HCT116 (cell line): ENCODE measurements at regions not wholly inside any gene's neighbourhood (a gene's known extent, or its start where the extent isn't known, plus 50 kb on each side); places are given as distances from the start of the nearest gene placed in this dataset.

Experiments
- ATAC-seq: fragments of 200-7000 bp; cut with Tn5 transposase; 2 replicates; pipeline ENCODE4 v1.9.1; 2020; ENCODE audit warnings: mild to moderate bottlenecking, moderate library complexity
- BruUV-seq: library from RNA; stranded (reverse); fragments of 400-500 nt; replicated peaks from 2 replicates; lab custom pipeline; 2021; lab: Mats Ljungman, UMichigan
- CTCF ChIA-PET: fragments of 300-600 bp; sonication (Branson Sonifier 250); formaldehyde crosslinking; loops from one replicate; lab custom pipeline; 2021; ENCODE audit warnings: antibody characterized with exemption; lab: Charles Lee
- POLR2A ChIA-PET: fragments of 300-600, 350-600 bp; sonication (Branson Sonifier 250); formaldehyde crosslinking; loops from one replicate; lab custom pipeline; 2021; ENCODE audit warnings: antibody characterized with exemption; lab: Charles Lee
- RAD21 ChIA-PET, 2 experiments: fragments of 300-600 bp; sonication (Branson Sonifier 250); formaldehyde crosslinking; loops; one replicate each; lab custom pipeline; 2023; ENCODE audit warnings: low total read pairs in 2 of 2; ENCODE audit not compliant: uncharacterized antibody in 2 of 2, unreplicated experiment in 2 of 2, low non-redundant PET in 1 of 2; lab: Charles Lee
- DNase-seq: peaks from one replicate; pipeline ENCODE4 v3.0.0-alpha.2; 2010; ENCODE audit warnings: low read depth, low spot score
- H2AFZ ChIP-seq: fragments of 200-600 bp; shearing (Covaris generic), sonication (generic); 2 replicates; pipeline ENCODE4 v1.6.1; 2017; ENCODE audit warnings: low read depth, mixed run types, mixed read lengths, antibody characterized with exemption, low read length; ENCODE audit not compliant: poor library complexity, severe bottlenecking
- H3K27ac ChIP-seq: 2 replicates; pipeline ENCODE4 v1.5.1; 2012; ENCODE audit warnings: low read depth, low read length
- H3K27me3 ChIP-seq: fragments of 200-600 bp; sonication (generic); 2 replicates; pipeline ENCODE4 v1.6.1; 2016; ENCODE audit warnings: mixed run types, low read length, mixed read lengths; ENCODE audit not compliant: insufficient read depth
- H3K36me3 ChIP-seq, 2 experiments: fragments of 200-500 bp in 1 of 2; fragments of 200-600 bp in 1 of 2; sonication (Bioruptor generic) in 1 of 2; sonication (generic) in 1 of 2; 2 replicates each; pipeline versions ENCODE4 v1.5.1 to v1.6.1; 2014 to 2016; ENCODE audit warnings: low read length in 2 of 2, inconsistent platforms in 1 of 2, mixed read lengths in 1 of 2, mixed run types in 1 of 2; ENCODE audit not compliant: insufficient read depth in 2 of 2, control insufficient read depth in 1 of 2
- H3K4me1 ChIP-seq, 2 experiments: fragments of 200-600 bp in 1 of 2; sonication (generic) in 1 of 2; 2 replicates each; pipeline versions ENCODE4 v1.5.1 to v1.6.1; 2012 to 2017; ENCODE audit warnings: low read length in 2 of 2, inconsistent platforms in 1 of 2, mild to moderate bottlenecking in 1 of 2, mixed read lengths in 1 of 2, mixed run types in 1 of 2, moderate library complexity in 1 of 2; ENCODE audit not compliant: insufficient read depth in 2 of 2, control insufficient read depth in 1 of 2
- H3K4me2 ChIP-seq: fragments of 200-600 bp; sonication (generic); 2 replicates; pipeline ENCODE4 v1.6.1; 2017; ENCODE audit warnings: mixed run types, low read length, mixed read lengths
- H3K4me3 ChIP-seq, 2 experiments: fragments of 200-600 bp in 1 of 2; sonication (generic) in 1 of 2; replicated peaks in 1 of 2; 2 replicates each; pipeline ENCODE4 v1.5.1; 2011 to 2016; ENCODE audit warnings: low read length in 2 of 2, control low read depth in 1 of 2, low read depth in 1 of 2, mild to moderate bottlenecking in 1 of 2, mixed read lengths in 1 of 2, mixed run types in 1 of 2
- H3K79me2 ChIP-seq: fragments of 200-600 bp; sonication (generic); 2 replicates; pipeline ENCODE4 v1.6.1; 2017; ENCODE audit warnings: mild to moderate bottlenecking, mixed run types, low read length, moderate library complexity, mixed read lengths; ENCODE audit not compliant: insufficient read depth
- H3K9ac ChIP-seq: fragments of 200-600 bp; sonication (generic); 2 replicates; pipeline ENCODE4 v1.6.1; 2016; ENCODE audit warnings: low read length, mixed read lengths
- H3K9me2 ChIP-seq: fragments of 200-600 bp; sonication (generic), shearing (Covaris generic); 2 replicates; pipeline ENCODE4 v1.6.1; 2017; ENCODE audit warnings: mixed run types, mild to moderate bottlenecking, moderate library complexity; ENCODE audit not compliant: insufficient read depth
- H3K9me3 ChIP-seq, 2 experiments: fragments of 200-500 bp in 1 of 2; fragments of 200-600 bp in 1 of 2; sonication (Bioruptor generic) in 1 of 2; sonication (generic) in 1 of 2; 2 replicates each; pipeline ENCODE4 v1.6.1; 2014 to 2017; ENCODE audit warnings: low read length in 2 of 2, mixed read lengths in 2 of 2, inconsistent platforms in 1 of 2, low read depth in 1 of 2, mild to moderate bottlenecking in 1 of 2, mixed run types in 1 of 2, moderate library complexity in 1 of 2; ENCODE audit not compliant: control insufficient read depth in 1 of 2, insufficient read depth in 1 of 2
- H4K20me1 ChIP-seq: fragments of 200-600 bp; sonication (generic), shearing (Covaris generic); 2 replicates; pipeline ENCODE4 v1.6.1; 2017; ENCODE audit warnings: mixed run types, mild to moderate bottlenecking, moderate library complexity; ENCODE audit not compliant: insufficient read depth
- ATF3 ChIP-seq: IDR thresholded peaks from 2 replicates; pipeline ENCODE4 v1.6.1; 2012
- CBX3 ChIP-seq: IDR thresholded peaks from 2 replicates; pipeline ENCODE4 v1.6.1; 2012; ENCODE audit warnings: low read depth
- CEBPB ChIP-seq: IDR thresholded peaks from 2 replicates; pipeline ENCODE4 v1.6.1; 2012; ENCODE audit warnings: low read depth
- EGR1 ChIP-seq: IDR thresholded peaks from 2 replicates; pipeline ENCODE4 v1.6.1; 2012; ENCODE audit warnings: low read depth
- EZH2 ChIP-seq: fragments of 200-600 bp; sonication (generic); IDR thresholded peaks from 2 replicates; pipeline ENCODE4 v1.6.1; 2017; ENCODE audit warnings: antibody characterized with exemption, mixed run types
- EZH2phosphoT487 ChIP-seq: fragments of 200-600 bp; IDR thresholded peaks from 2 replicates; pipeline ENCODE4 v1.6.1; 2018; ENCODE audit warnings: antibody characterized with exemption, borderline replicate concordance
- FOSL1 ChIP-seq: IDR thresholded peaks from 2 replicates; pipeline ENCODE4 v1.6.1; 2012; ENCODE audit warnings: low read depth
- MAX ChIP-seq: IDR thresholded peaks from 2 replicates; pipeline ENCODE4 v1.6.1; 2012
- POLR2A ChIP-seq: IDR thresholded peaks from 2 replicates; pipeline ENCODE4 v1.7.0; 2011; ENCODE audit warnings: borderline replicate concordance; ENCODE audit not compliant: insufficient read depth, insufficient read length; ENCODE audit errors: extremely low read depth
- RAD21 ChIP-seq: IDR thresholded peaks from 2 replicates; pipeline ENCODE4 v1.6.1; 2012; ENCODE audit warnings: low read depth, mild to moderate bottlenecking
- SIN3A ChIP-seq: IDR thresholded peaks from 2 replicates; pipeline ENCODE4 v1.6.1; 2012; ENCODE audit warnings: low read depth
- SP1 ChIP-seq: IDR thresholded peaks from 2 replicates; pipeline ENCODE4 v1.6.1; 2012; ENCODE audit warnings: low read depth
- SRF ChIP-seq: IDR thresholded peaks from 2 replicates; pipeline ENCODE4 v1.6.1; 2012; ENCODE audit warnings: low read depth
- TCF7L2 ChIP-seq: IDR thresholded peaks from 2 replicates; pipeline ENCODE4 v1.7.0; 2011; ENCODE audit warnings: borderline replicate concordance, inconsistent platforms; ENCODE audit not compliant: insufficient read depth, insufficient read length; ENCODE audit errors: extremely low read depth
- YY1 ChIP-seq: IDR thresholded peaks from 2 replicates; pipeline ENCODE4 v1.6.1; 2011; ENCODE audit warnings: low read length, low read depth, moderate library complexity, mild to moderate bottlenecking; ENCODE audit not compliant: insufficient replicate concordance; ENCODE audit errors: extremely low read depth
- ZFX ChIP-seq: fragments of 450-650 bp; IDR thresholded peaks from 2 replicates; pipeline ENCODE4 v1.6.1; 2017
- ZNF274 ChIP-seq: fragments of 200-500 bp; sonication (Bioruptor generic); IDR thresholded peaks from 2 replicates; pipeline ENCODE4 v1.6.1; 2014; ENCODE audit warnings: mild to moderate bottlenecking, low read depth, low read length, inconsistent platforms
- intact Hi-C: fragments of 100-400 bp; cut with micrococcal nuclease; formaldehyde crosslinking; loops from 2 replicates; pipeline ENCODE4 v1.10.0; 2022
- TF ChIP-seq, protein P1 (sequence below): IDR thresholded peaks from 2 replicates; pipeline ENCODE4 v1.6.1; 2011; ENCODE audit warnings: mild to moderate bottlenecking, low read length, moderate library complexity; ENCODE audit not compliant: insufficient replicate concordance; ENCODE audit errors: extremely low read depth
- TF ChIP-seq, protein P2 (sequence below), 3 experiments: fragments of 200-600 bp in 1 of 3; sonication (generic) in 1 of 3; IDR thresholded peaks in 2 of 3; conservative IDR thresholded peaks in 1 of 3; 2 replicates each; pipeline ENCODE4 v1.5.1; 2012 to 2017; ENCODE audit warnings: low read depth in 2 of 3, low read length in 2 of 3, antibody characterized with exemption in 1 of 3, borderline replicate concordance in 1 of 3, control low read depth in 1 of 3, mild to moderate bottlenecking in 1 of 3, mixed read lengths in 1 of 3, mixed run types in 1 of 3, moderate library complexity in 1 of 3; ENCODE audit not compliant: insufficient read depth in 1 of 3
- TF ChIP-seq, protein P3 (sequence below): IDR thresholded peaks from 2 replicates; pipeline ENCODE4 v1.6.1; 2012; ENCODE audit warnings: low read depth

GRCh38 chr17:72470734-72471133 is 349.9 kb downstream of the SOX9 start:
- H3K4me3 ChIP-seq, result no peak overlapping the region
- H2AFZ ChIP-seq, result no peak overlapping the region
- POLR2A ChIA-PET, result no interaction called here
- no peaks in the 10 kb centered on the region for H3K27me3 ChIP-seq
- RAD21 ChIA-PET, result no interaction called here
- peaks cover 13 to 62% of the 10 kb centered on the region in 2 experiments for H3K4me1 ChIP-seq
- intact Hi-C loops, result no loop called here
- no peak for DNase-seq
- peaks cover 6% of the 10 kb centered on the region; the same call in 1 of the 2 replicates for H4K20me1 ChIP-seq
- no peak for ATAC-seq
- H3K36me3 ChIP-seq, result no peaks in the 10 kb centered on the region
- H3K9me2 ChIP-seq, result no peaks in the 10 kb centered on the region
- H3K9ac ChIP-seq, result no peak overlapping the region
- CTCF ChIA-PET, result interaction anchor here (1.0 kb wide), 1 partner anchor 15 kb away, joined by 5 read pairs; no protein-coding TSS in a partner anchor
- TF ChIP-seq FOSL1 (no peak), SIN3A (no peak), ZFX (no peak), CEBPB (no peak), POLR2A (no peak), RAD21 (no peak), SP1 (no peak), MAX (no peak), EGR1 (no peak), ZNF274 (no peak), SRF (no peak), TCF7L2 (no peak), EZH2phosphoT487 (no peak), CBX3 (no peak), EZH2 (no peak), ATF3 (no peak), YY1 (no peak)
- TF ChIP-seq, protein P1, sequence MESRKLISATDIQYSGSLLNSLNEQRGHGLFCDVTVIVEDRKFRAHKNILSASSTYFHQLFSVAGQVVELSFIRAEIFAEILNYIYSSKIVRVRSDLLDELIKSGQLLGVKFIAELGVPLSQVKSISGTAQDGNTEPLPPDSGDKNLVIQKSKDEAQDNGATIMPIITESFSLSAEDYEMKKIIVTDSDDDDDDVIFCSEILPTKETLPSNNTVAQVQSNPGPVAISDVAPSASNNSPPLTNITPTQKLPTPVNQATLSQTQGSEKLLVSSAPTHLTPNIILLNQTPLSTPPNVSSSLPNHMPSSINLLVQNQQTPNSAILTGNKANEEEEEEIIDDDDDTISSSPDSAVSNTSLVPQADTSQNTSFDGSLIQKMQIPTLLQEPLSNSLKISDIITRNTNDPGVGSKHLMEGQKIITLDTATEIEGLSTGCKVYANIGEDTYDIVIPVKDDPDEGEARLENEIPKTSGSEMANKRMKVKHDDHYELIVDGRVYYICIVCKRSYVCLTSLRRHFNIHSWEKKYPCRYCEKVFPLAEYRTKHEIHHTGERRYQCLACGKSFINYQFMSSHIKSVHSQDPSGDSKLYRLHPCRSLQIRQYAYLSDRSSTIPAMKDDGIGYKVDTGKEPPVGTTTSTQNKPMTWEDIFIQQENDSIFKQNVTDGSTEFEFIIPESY, result no peak
- TF ChIP-seq, protein P2, sequence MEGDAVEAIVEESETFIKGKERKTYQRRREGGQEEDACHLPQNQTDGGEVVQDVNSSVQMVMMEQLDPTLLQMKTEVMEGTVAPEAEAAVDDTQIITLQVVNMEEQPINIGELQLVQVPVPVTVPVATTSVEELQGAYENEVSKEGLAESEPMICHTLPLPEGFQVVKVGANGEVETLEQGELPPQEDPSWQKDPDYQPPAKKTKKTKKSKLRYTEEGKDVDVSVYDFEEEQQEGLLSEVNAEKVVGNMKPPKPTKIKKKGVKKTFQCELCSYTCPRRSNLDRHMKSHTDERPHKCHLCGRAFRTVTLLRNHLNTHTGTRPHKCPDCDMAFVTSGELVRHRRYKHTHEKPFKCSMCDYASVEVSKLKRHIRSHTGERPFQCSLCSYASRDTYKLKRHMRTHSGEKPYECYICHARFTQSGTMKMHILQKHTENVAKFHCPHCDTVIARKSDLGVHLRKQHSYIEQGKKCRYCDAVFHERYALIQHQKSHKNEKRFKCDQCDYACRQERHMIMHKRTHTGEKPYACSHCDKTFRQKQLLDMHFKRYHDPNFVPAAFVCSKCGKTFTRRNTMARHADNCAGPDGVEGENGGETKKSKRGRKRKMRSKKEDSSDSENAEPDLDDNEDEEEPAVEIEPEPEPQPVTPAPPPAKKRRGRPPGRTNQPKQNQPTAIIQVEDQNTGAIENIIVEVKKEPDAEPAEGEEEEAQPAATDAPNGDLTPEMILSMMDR (IDR thresholded peaks at IDR 0.05 in 2 of 3, conservative IDR thresholded peaks at IDR 0.05 in 1 of 3; ENCODE audit: borderline replicate concordance in 1 of 3, insufficient read depth in 1 of 3, low read depth in 2 of 3, low read length in 2 of 3), result no peak
- TF ChIP-seq, protein P3, sequence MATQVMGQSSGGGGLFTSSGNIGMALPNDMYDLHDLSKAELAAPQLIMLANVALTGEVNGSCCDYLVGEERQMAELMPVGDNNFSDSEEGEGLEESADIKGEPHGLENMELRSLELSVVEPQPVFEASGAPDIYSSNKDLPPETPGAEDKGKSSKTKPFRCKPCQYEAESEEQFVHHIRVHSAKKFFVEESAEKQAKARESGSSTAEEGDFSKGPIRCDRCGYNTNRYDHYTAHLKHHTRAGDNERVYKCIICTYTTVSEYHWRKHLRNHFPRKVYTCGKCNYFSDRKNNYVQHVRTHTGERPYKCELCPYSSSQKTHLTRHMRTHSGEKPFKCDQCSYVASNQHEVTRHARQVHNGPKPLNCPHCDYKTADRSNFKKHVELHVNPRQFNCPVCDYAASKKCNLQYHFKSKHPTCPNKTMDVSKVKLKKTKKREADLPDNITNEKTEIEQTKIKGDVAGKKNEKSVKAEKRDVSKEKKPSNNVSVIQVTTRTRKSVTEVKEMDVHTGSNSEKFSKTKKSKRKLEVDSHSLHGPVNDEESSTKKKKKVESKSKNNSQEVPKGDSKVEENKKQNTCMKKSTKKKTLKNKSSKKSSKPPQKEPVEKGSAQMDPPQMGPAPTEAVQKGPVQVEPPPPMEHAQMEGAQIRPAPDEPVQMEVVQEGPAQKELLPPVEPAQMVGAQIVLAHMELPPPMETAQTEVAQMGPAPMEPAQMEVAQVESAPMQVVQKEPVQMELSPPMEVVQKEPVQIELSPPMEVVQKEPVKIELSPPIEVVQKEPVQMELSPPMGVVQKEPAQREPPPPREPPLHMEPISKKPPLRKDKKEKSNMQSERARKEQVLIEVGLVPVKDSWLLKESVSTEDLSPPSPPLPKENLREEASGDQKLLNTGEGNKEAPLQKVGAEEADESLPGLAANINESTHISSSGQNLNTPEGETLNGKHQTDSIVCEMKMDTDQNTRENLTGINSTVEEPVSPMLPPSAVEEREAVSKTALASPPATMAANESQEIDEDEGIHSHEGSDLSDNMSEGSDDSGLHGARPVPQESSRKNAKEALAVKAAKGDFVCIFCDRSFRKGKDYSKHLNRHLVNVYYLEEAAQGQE, result no peak
- H3K27ac ChIP-seq, result no peak overlapping the region
- no TSS peak for BruUV-seq
- no peaks in the 10 kb centered on the region for H3K9me3 ChIP-seq
- H3K4me2 ChIP-seq, result no peak overlapping the region
- H3K79me2 ChIP-seq, result peaks cover 82% of the 10 kb centered on the region
